ENCODE measurements at regions not wholly inside any gene's neighbourhood (a gene's known extent, or its start where the extent isn't known, plus 50 kb on each side); places are given as distances from the start of the nearest gene placed in this dataset.

DNA sequence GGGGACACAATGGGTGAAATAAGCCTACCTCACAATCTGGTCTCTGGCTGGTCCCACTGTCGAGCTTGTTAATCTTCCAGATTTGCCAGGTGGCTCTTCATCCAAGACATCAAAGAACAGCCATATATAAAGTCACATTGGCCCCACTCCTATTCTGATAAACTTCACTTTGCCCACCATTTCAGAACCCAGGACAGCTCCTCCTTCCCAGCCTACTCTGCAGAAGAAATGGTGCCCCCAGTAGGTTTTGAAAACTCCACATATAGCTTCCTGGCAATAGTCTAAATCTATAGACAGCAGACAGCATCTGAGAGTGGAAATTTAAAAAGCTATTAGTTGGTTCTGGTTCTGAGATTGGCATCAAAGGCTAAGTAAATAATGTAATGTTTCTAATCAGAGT is 143.1 kb upstream of the PCSK2 start:
- TF ChIP-seq, protein P1, sequence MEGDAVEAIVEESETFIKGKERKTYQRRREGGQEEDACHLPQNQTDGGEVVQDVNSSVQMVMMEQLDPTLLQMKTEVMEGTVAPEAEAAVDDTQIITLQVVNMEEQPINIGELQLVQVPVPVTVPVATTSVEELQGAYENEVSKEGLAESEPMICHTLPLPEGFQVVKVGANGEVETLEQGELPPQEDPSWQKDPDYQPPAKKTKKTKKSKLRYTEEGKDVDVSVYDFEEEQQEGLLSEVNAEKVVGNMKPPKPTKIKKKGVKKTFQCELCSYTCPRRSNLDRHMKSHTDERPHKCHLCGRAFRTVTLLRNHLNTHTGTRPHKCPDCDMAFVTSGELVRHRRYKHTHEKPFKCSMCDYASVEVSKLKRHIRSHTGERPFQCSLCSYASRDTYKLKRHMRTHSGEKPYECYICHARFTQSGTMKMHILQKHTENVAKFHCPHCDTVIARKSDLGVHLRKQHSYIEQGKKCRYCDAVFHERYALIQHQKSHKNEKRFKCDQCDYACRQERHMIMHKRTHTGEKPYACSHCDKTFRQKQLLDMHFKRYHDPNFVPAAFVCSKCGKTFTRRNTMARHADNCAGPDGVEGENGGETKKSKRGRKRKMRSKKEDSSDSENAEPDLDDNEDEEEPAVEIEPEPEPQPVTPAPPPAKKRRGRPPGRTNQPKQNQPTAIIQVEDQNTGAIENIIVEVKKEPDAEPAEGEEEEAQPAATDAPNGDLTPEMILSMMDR (IDR thresholded peaks at IDR 0.05; ENCODE audit: low read depth, low read length): no peak
- H3K27ac ChIP-seq: no peak overlapping the region
- H3K36me3 ChIP-seq: no peaks in the 10 kb centered on the region
- no peaks in the 10 kb centered on the region for H3K27me3 ChIP-seq (ENCODE audit: insufficient read depth, low read depth, severe bottlenecking)
- H3K4me3 ChIP-seq (ENCODE audit: low read depth, low read length): no peak overlapping the region
- DNase-seq: no peak
- no peaks in the 10 kb centered on the region for H3K9me3 ChIP-seq (ENCODE audit: severe bottlenecking)

DNA sequence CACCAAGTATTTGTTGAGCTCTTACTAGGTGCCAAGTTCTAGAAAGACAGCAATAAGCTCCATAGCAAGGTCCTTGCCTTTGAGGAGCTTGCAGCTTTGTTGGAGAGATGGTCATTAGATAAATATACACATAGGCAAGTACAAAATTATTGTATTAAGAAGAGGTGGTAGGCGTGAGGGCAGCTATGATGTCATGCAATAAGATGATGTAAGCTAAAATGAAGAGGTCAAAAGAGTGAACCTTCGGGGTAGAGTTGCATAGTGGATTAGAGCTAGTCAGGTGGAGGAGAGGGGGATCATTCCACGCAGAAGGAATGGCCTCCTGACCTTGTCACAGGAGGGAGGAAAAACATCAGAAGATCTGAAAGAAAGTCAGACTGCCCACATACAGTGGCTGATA is 141.9 kb upstream of the PCSK2 start:
- no peak overlapping the region for H3K27ac ChIP-seq
- H3K36me3 ChIP-seq: no peaks in the 10 kb centered on the region
- no peak for DNase-seq
- H3K9me3 ChIP-seq (ENCODE audit: severe bottlenecking): no peaks in the 10 kb centered on the region
- H3K4me3 ChIP-seq (ENCODE audit: low read depth, low read length): no peak overlapping the region
- H3K27me3 ChIP-seq (ENCODE audit: insufficient read depth, low read depth, severe bottlenecking): no peaks in the 10 kb centered on the region
- TF ChIP-seq, protein P1 (IDR thresholded peaks at IDR 0.05; ENCODE audit: low read depth, low read length): no peak

DNA sequence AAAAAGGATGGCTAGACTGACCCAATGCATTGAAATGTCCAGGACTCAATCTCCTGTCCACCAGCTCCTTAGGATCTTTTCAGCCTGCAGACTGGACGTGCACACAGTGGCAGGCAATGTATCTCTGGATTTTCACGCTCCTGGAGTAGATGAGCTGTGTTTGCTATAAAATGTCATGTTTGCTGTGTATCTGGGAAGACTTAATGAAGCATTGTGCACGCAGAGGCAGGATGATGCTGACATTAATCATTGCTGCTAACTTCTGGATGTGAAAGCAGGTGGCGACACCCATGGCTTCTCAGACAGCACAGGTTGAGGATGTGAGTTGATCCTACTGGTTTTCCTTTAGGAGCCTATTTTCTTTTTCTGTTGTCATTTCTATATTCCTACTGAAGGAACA is 133.1 kb upstream of the PCSK2 start:
- Histone ChIP-seq H3K27ac (no peak overlapping the region), H3K4me3 (ENCODE audit: low read depth, low read length) (no peak overlapping the region), H3K9me3 (ENCODE audit: severe bottlenecking) (no peaks in the 10 kb centered on the region), H3K36me3 (no peaks in the 10 kb centered on the region), H3K27me3 (ENCODE audit: insufficient read depth, low read depth, severe bottlenecking) (no peaks in the 10 kb centered on the region)
- no peak for DNase-seq
- TF ChIP-seq, protein P1 (IDR thresholded peaks at IDR 0.05; ENCODE audit: low read depth, low read length): no peak

DNA sequence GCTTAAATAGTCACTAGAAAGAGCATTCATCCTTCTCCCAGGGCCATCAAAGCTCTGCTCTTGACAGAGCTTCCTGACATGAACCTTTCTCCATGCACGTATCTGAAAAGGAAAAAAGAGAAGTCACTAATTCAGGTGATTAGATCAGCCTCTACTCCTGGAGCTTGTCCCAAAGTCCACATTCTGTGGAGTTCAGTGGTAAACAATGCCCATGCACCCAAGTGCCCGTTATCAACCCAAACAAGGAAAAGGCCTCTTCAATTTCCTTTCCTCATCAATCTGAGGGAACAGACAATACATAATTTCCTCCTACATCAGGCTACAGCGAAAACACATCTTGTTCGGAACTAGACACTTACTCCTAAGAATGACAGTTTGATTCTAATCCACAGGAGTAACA is 129.2 kb upstream of the PCSK2 start:
- Histone ChIP-seq H3K4me3 (ENCODE audit: low read depth, low read length) (no peak overlapping the region), H3K27me3 (ENCODE audit: insufficient read depth, low read depth, severe bottlenecking) (no peaks in the 10 kb centered on the region), H3K9me3 (ENCODE audit: severe bottlenecking) (no peaks in the 10 kb centered on the region), H3K27ac (no peak overlapping the region), H3K36me3 (no peaks in the 10 kb centered on the region)
- TF ChIP-seq, protein P1 (IDR thresholded peaks at IDR 0.05; ENCODE audit: low read depth, low read length): no peak
- DNase-seq: no peak

DNA sequence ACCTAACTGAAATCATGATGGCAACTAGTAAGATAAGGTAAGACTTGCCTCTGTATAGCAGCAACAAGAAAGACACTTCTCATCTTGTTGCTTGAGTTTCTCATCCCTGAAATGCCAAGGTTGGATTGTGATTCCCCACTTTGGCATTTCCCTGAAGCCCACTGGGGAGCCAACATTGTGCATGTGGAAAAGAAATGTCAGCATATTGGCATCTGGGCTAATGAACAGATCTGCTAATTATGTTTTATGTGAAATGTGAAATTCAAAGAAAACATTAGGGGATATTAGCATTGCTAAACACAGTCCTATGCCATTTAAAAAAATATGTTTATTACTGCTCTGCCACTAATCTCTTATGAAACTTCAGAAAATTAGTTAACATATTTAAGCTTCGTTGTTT is 126.3 kb upstream of the PCSK2 start:
- TF ChIP-seq, protein P1 (IDR thresholded peaks at IDR 0.05; ENCODE audit: low read depth, low read length): no peak
- Histone ChIP-seq H3K4me3 (ENCODE audit: low read depth, low read length) (no peak overlapping the region), H3K36me3 (no peaks in the 10 kb centered on the region), H3K27me3 (ENCODE audit: insufficient read depth, low read depth, severe bottlenecking) (no peaks in the 10 kb centered on the region), H3K9me3 (ENCODE audit: severe bottlenecking) (no peaks in the 10 kb centered on the region), H3K27ac (no peak overlapping the region)
- DNase-seq: no peak

DNA sequence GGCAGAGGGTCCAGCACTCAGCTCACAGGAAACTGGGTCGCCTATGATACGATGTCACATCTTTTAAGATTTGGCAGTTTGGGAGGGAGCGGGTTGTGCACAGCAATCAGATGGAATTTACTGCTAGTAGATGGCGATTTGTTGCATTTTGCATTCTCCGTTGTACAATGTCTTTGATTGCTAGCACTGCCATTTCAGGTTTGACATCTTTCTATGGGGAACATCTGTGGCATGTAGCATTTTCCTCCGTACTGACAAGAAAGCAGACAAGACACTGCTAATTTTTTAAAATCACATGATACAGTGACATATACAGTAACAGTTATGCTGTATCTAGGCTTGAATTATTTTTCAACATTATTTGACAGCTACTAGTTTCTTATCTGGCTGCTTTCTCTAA is 119.7 kb upstream of the PCSK2 start:
- peaks cover 5% of the 10 kb centered on the region for H3K9me3 ChIP-seq (ENCODE audit: severe bottlenecking)
- no peak for DNase-seq
- no peaks in the 10 kb centered on the region for H3K36me3 ChIP-seq
- H3K4me3 ChIP-seq (ENCODE audit: low read depth, low read length): no peak overlapping the region
- H3K27me3 ChIP-seq (ENCODE audit: insufficient read depth, low read depth, severe bottlenecking): no peaks in the 10 kb centered on the region
- no peak overlapping the region for H3K27ac ChIP-seq
- TF ChIP-seq, protein P1 (IDR thresholded peaks at IDR 0.05; ENCODE audit: low read depth, low read length): no peak
